Fibroblast of the aortic adventitia (primary cell): ENCODE measurements at regions not wholly inside any gene's neighbourhood (a gene's known extent, or its start where the extent isn't known, plus 50 kb on each side); places are given as distances from the start of the nearest gene placed in this dataset.

Experiments used
- DNase-seq: peaks from one replicate; pipeline ENCODE4 v3.0.0-alpha.2; 2010; ENCODE audit warnings: low read depth
- H3K4me3 ChIP-seq: 2 replicates; pipeline ENCODE4 v1.5.1; 2011; ENCODE audit warnings: low read depth, mild to moderate bottlenecking, control low read depth, low read length, moderate library complexity
- TF ChIP-seq, protein P1 (sequence below): IDR thresholded peaks from 2 replicates; pipeline ENCODE4 v1.5.1; 2011; ENCODE audit warnings: mild to moderate bottlenecking, low read length, control low read depth, inconsistent platforms; ENCODE audit not compliant: insufficient read depth

DNA sequence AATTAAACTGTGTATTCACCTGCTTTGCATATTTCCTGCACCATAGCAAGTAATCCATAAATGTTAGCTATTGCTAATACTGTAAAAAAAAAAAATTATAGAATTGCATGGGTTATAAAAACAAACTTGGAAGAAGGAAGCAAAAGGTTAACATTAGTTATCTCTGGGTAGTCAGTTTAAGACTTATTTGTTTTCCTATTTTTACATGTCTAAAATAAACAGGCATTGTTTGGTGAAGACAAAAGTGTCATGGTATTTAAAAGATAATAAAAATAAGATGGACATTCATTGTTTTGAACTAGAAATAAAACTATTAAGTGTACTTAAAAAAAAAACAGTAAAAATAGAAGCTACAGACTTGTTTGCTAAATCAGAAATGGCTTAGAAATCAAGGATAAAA, 313.8 kb downstream of the SOX9 start:
- no peak for DNase-seq
- no peak overlapping the region for H3K4me3 ChIP-seq
- TF ChIP-seq, protein P1, sequence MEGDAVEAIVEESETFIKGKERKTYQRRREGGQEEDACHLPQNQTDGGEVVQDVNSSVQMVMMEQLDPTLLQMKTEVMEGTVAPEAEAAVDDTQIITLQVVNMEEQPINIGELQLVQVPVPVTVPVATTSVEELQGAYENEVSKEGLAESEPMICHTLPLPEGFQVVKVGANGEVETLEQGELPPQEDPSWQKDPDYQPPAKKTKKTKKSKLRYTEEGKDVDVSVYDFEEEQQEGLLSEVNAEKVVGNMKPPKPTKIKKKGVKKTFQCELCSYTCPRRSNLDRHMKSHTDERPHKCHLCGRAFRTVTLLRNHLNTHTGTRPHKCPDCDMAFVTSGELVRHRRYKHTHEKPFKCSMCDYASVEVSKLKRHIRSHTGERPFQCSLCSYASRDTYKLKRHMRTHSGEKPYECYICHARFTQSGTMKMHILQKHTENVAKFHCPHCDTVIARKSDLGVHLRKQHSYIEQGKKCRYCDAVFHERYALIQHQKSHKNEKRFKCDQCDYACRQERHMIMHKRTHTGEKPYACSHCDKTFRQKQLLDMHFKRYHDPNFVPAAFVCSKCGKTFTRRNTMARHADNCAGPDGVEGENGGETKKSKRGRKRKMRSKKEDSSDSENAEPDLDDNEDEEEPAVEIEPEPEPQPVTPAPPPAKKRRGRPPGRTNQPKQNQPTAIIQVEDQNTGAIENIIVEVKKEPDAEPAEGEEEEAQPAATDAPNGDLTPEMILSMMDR: no peak

DNA sequence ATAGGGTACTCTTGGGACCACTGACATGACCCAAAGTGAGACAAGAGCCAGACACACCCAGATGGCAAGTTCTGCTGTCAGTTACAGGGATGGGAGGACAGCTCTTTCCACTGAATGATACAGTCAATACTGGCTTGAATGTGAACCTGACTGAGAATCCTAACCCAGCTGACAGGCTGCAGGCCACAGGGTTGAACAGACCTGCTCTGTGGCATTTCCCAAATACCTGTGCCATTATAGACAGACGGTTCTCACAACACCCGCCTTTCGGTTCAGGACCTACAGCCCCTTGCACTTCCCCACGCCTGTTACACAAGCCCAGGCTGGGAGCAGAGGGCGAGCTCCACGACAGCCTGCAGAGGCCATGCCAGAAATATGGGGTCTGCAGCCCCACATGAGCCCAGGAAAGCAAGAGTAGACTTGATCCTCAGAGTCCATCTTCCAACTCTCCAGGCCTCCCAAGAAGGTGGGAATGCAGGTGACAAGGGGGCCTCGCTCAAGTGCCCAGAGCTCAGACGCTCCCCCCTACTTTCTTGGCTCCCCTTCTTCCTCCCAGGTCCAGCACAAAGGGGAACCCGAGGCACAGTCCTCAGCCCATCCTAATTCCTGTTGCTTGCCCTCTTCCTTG, 314.3 kb downstream of the SOX9 start:
- no peak for DNase-seq
- TF ChIP-seq, protein P1: no peak
- no peak overlapping the region for H3K4me3 ChIP-seq

- DNase-seq: no peak
- TF ChIP-seq, protein P1: no peak
- H3K4me3 ChIP-seq: no peak overlapping the region
Measured at GRCh38 chr17:72438783-72439182, 318.0 kb downstream of the SOX9 start.

- H3K4me3 ChIP-seq: no peak overlapping the region
- no peak for DNase-seq
- TF ChIP-seq, protein P1: no peak
Measured at GRCh38 chr17:72439893-72440502, 319.2 kb downstream of the SOX9 start.

DNA sequence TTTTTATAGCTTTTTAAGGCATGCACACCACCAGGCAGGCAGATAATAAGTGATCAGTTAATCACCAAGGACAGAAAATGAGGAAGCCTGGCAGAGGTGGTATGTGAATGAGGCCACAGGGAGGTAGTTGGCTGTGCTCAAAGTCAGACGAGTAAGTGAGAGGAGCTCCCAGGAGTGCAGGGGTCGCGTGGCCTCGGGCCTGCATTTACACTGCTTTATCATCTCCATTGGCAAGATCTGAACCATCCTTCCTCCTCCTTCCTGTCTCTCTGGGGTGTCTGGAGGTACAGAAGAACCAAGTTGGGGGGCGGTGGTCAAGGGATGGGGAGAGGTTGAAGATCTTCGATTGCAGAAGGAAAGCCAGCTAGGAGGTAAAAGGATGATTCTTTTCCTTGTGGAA, 320.1 kb downstream of the SOX9 start:
- DNase-seq: no peak
- TF ChIP-seq, protein P1: no peak
- H3K4me3 ChIP-seq: no peak overlapping the region

GRCh38 chr17:72441909-72442308, 321.1 kb downstream of the SOX9 start:
- TF ChIP-seq, protein P1: no peak
- no peak for DNase-seq
- no peak overlapping the region for H3K4me3 ChIP-seq

DNA sequence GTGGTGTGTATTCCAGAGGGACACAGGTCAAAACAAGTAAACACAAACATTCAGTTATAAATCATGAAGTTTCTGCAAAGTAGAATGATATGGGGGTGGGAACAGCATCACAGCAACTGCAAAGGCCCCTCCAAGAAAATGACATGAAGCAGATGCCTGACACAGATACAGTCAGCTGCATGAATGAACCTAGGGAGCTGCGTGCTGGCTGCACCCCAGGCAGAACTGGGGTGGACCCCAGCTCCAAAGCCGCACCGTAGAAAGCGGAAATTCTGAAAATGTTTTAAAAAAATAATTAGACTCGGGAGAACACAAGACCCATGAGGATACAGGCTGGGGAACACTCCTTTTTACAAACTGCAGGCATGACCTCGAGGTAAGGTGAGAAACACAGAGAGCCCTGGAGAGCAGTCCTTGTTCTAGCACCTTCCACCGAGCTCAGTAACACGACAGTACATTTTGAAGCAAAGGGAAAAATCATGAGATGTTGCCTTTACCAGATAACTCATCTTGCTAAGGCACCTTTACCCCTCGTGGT, 323.8 kb downstream of the SOX9 start:
- TF ChIP-seq, protein P1: no peak
- DNase-seq: no peak
- H3K4me3 ChIP-seq: no peak overlapping the region
